H1 (cell line): ENCODE measurements at regions not wholly inside any gene's neighbourhood (a gene's known extent, or its start where the extent isn't known, plus 50 kb on each side); places are given as distances from the start of the nearest gene placed in this dataset.

Source experiments
- BACH1 ChIP-seq: IDR thresholded peaks from 2 replicates; pipeline ENCODE4 v1.6.1; 2012; ENCODE audit warnings: low read length, improper control_type of control experiment
- CHD1 ChIP-seq: IDR thresholded peaks from 2 replicates; pipeline ENCODE4 v1.6.1; 2012; ENCODE audit warnings: low read depth, low read length, improper control_type of control experiment

DNA sequence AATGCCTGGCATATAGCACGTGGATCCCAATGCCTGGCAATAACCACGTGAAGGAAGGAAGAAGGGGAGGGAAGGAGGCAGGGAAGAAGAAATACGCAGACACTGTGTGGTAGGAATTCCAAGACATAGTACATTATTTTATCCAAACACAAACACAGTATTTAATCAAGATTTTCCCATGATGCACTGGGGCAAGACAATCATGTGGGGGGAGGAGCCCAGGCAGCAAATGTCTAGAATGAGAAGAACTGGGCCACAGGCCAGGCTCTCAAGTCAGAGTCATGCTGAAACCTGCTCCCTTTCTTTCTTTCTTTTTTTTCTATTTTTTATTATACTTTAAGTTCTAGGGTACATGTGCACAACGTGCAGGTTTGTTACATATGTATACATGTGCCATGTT, 717.9 kb downstream of the UQCRFS1 start (continued):
- TF ChIP-seq CHD1 (no peak), BACH1 (no peak)
- TF ChIP-seq, all 59 proteins: peak for 0
